ENCODE measurements at regions not wholly inside any gene's neighbourhood (a gene's known extent, or its start where the extent isn't known, plus 50 kb on each side); places are given as distances from the start of the nearest gene placed in this dataset.

GRCh38 chr6:76565932-76566331 lies 493.5 kb upstream of the IMPG1 start:
- no peak for TF ChIP-seq CTCF (IDR thresholded peaks at IDR 0.05 in 2 of 3, conservative IDR thresholded peaks at IDR 0.05 in 1 of 3; ENCODE audit: borderline replicate concordance in 1 of 3, insufficient read depth in 1 of 3, low read depth in 2 of 3, low read length in 2 of 3)
- no peak for TF ChIP-seq EGR1 (IDR thresholded peaks at IDR 0.05; ENCODE audit: low read depth)
- TF ChIP-seq MAX (IDR thresholded peaks at IDR 0.05) = no peak
- no peak for TF ChIP-seq REST (IDR thresholded peaks at IDR 0.05; ENCODE audit: low read depth)
- TF ChIP-seq POLR2AphosphoS5 (IDR thresholded peaks at IDR 0.05; ENCODE audit: low read depth, low read length) = no peak
- no peak for TF ChIP-seq ATF3 (IDR thresholded peaks at IDR 0.05)
- no peak for TF ChIP-seq ZBTB33 (IDR thresholded peaks at IDR 0.05; ENCODE audit: extremely low read depth, insufficient replicate concordance, low read length)
- no peak for TF ChIP-seq ZNF274 (IDR thresholded peaks at IDR 0.05; ENCODE audit: low read depth, low read length)
- no peak for TF ChIP-seq RAD21 (IDR thresholded peaks at IDR 0.05; ENCODE audit: low read depth)
- TF ChIP-seq SIN3A (IDR thresholded peaks at IDR 0.05; ENCODE audit: low read depth) = no peak
- no peak for TF ChIP-seq EZH2 (IDR thresholded peaks at IDR 0.05)
- TF ChIP-seq TCF7L2 (IDR thresholded peaks at IDR 0.05; ENCODE audit: borderline replicate concordance, extremely low read depth, insufficient read depth, insufficient read length) = no peak
- TF ChIP-seq POLR2A (IDR thresholded peaks at IDR 0.05; ENCODE audit: borderline replicate concordance, extremely low read depth, insufficient read depth, insufficient read length) = no peak
- no peak for TF ChIP-seq ZFX (IDR thresholded peaks at IDR 0.05)
